H1 (cell line): ENCODE measurements at regions not wholly inside any gene's neighbourhood (a gene's known extent, or its start where the extent isn't known, plus 50 kb on each side); places are given as distances from the start of the nearest gene placed in this dataset.

ENCODE experiments used
- CTCF ChIA-PET: fragments of 300-600 bp; sonication (Branson Sonifier 250); formaldehyde crosslinking; loops from one replicate; lab custom pipeline; 2021; ENCODE audit not compliant: partially characterized antibody; lab: Charles Lee
- POLR2A ChIA-PET: fragments of 300-600 bp; sonication (Branson Sonifier 250); formaldehyde crosslinking; loops from one replicate; lab custom pipeline; 2021; ENCODE audit warnings: inconsistent platforms; ENCODE audit not compliant: partially characterized antibody; lab: Charles Lee
- DNase-seq, 2 experiments: peaks; one replicate each; pipeline versions ENCODE4 v3.0.0 to v3.0.0-alpha.2; 2010 to 2022; ENCODE audit warnings: low spot score in 2 of 2, low read depth in 1 of 2, mixed read lengths in 1 of 2
- FAIRE-seq: peaks from 2 replicates; lab custom pipeline; 2011; peaks lifted over from hg19 to GRCh38; lab: Jason Lieb, UNC
- H2AFZ ChIP-seq: 2 replicates; pipeline ENCODE4 v1.8.1; 2012; ENCODE audit warnings: low read length, inconsistent platforms
- H2AK5ac ChIP-seq: 2 replicates; pipeline ENCODE4 v1.6.1; 2013; ENCODE audit warnings: low read depth, low read length
- H2BK120ac ChIP-seq: replicated peaks from 2 replicates; pipeline ENCODE3; 2013; ENCODE audit warnings: low read depth, low read length, inconsistent platforms
- H2BK12ac ChIP-seq: 2 replicates; pipeline ENCODE4 v1.6.1; 2013; ENCODE audit warnings: low read depth, low read length
- H2BK15ac ChIP-seq: 2 replicates; pipeline ENCODE4 v1.6.1; 2013; ENCODE audit warnings: low read length
- H2BK20ac ChIP-seq: 2 replicates; pipeline ENCODE4 v1.6.1; 2013; ENCODE audit warnings: low read length
- H2BK5ac ChIP-seq: 2 replicates; pipeline ENCODE4 v1.6.1; 2013; ENCODE audit warnings: low read depth, low read length
- H3K14ac ChIP-seq: 2 replicates; pipeline ENCODE4 v1.6.1; 2013; ENCODE audit warnings: inconsistent platforms; ENCODE audit not compliant: insufficient read length
- H3K18ac ChIP-seq: 2 replicates; pipeline ENCODE4 v1.6.1; 2013; ENCODE audit warnings: low read length; ENCODE audit errors: extremely low read depth
- H3K23ac ChIP-seq: 2 replicates; pipeline ENCODE4 v1.6.1; 2013; ENCODE audit warnings: inconsistent platforms; ENCODE audit not compliant: insufficient read length
- H3K23me2 ChIP-seq: 2 replicates; pipeline ENCODE4 v1.6.1; 2013; ENCODE audit warnings: low read depth, low read length
- H3K27ac ChIP-seq: 2 replicates; pipeline ENCODE4 v1.6.1; 2011; ENCODE audit warnings: low read depth, low read length, inconsistent platforms
- H3K27me3 ChIP-seq, 4 experiments: replicated peaks in 1 of 4; 1 replicate in 1 of 4; 2 replicates in 3 of 4; pipeline versions ENCODE4 v1.6.1 to v1.8.1; 2011 to 2013; ENCODE audit warnings: low read length in 3 of 4, mild to moderate bottlenecking in 3 of 4, inconsistent platforms in 2 of 4, mixed read lengths in 2 of 4, moderate library complexity in 1 of 4; ENCODE audit not compliant: control insufficient read depth in 3 of 4, insufficient read depth in 3 of 4; ENCODE audit errors: extremely low read depth in 1 of 4
- H3K36me3 ChIP-seq, 4 experiments: 2 replicates each; pipeline versions ENCODE4 v1.6.1 to v1.8.1; 2011 to 2013; ENCODE audit warnings: mild to moderate bottlenecking in 4 of 4, low read length in 3 of 4, moderate library complexity in 2 of 4, control low read depth in 1 of 4, inconsistent platforms in 1 of 4; ENCODE audit not compliant: insufficient read depth in 4 of 4, control insufficient read depth in 2 of 4
- H3K4ac ChIP-seq: replicated peaks from 2 replicates; pipeline ENCODE3; 2013; ENCODE audit warnings: low read length, low read depth, mixed read lengths, inconsistent platforms; ENCODE audit not compliant: insufficient read length
- H3K4me1 ChIP-seq, 4 experiments: replicated peaks in 1 of 4; 1 replicate in 1 of 4; 2 replicates in 3 of 4; pipeline versions ENCODE4 v1.6.1 to v1.8.1; 2011 to 2013; ENCODE audit warnings: low read length in 3 of 4, inconsistent platforms in 2 of 4, mixed read lengths in 1 of 4; ENCODE audit not compliant: insufficient read depth in 4 of 4, control insufficient read depth in 3 of 4
- H3K4me2 ChIP-seq, 2 experiments: 2 replicates each; pipeline versions ENCODE4 v1.6.1 to v1.8.1; 2011 to 2013; ENCODE audit warnings: low read depth in 2 of 2, low read length in 2 of 2, control low read depth in 1 of 2, inconsistent platforms in 1 of 2, mild to moderate bottlenecking in 1 of 2; ENCODE audit not compliant: insufficient read depth in 1 of 2
- H3K4me3 ChIP-seq, 4 experiments: fragments of 200-600, 300-600 bp in 1 of 4; sonication (generic), shearing (Covaris generic), sonication (Bioruptor Twin) in 1 of 4; 2 replicates each; pipeline versions ENCODE4 v1.5.1 to v1.8.1; 2011 to 2016; ENCODE audit warnings: low read length in 4 of 4, low read depth in 3 of 4, control low read depth in 2 of 4, inconsistent platforms in 2 of 4, mild to moderate bottlenecking in 2 of 4, mixed read lengths in 1 of 4, moderate library complexity in 1 of 4; ENCODE audit not compliant: insufficient read depth in 2 of 4; ENCODE audit errors: extremely low read depth in 1 of 4
- H3K56ac ChIP-seq: replicated peaks from 2 replicates; pipeline ENCODE3; 2013; ENCODE audit warnings: low read depth, mild to moderate bottlenecking, mixed read lengths, low read length, inconsistent platforms; ENCODE audit not compliant: insufficient read length
- H3K79me1 ChIP-seq: 2 replicates; pipeline ENCODE4 v1.6.1; 2013; ENCODE audit warnings: low read depth, low read length, control low read depth
- H3K79me2 ChIP-seq, 2 experiments: 2 replicates each; pipeline versions ENCODE4 v1.6.1 to v1.8.1; 2012 to 2013; ENCODE audit warnings: low read length in 2 of 2, mild to moderate bottlenecking in 2 of 2, inconsistent platforms in 1 of 2; ENCODE audit not compliant: insufficient read depth in 2 of 2, control insufficient read depth in 1 of 2
- H3K9ac ChIP-seq, 4 experiments: replicated peaks in 1 of 4; 1 replicate in 1 of 4; 2 replicates in 3 of 4; pipeline versions ENCODE4 v1.6.1 to v1.8.1; 2011 to 2013; ENCODE audit warnings: low read depth in 3 of 4, low read length in 3 of 4, control low read depth in 2 of 4, mild to moderate bottlenecking in 2 of 4, moderate library complexity in 2 of 4, inconsistent platforms in 1 of 4; ENCODE audit errors: extremely low read depth in 1 of 4
- H3K9me3 ChIP-seq, 2 experiments: 2 replicates each; pipeline versions ENCODE4 v1.6.1 to v1.8.1; 2012 to 2013; ENCODE audit warnings: mild to moderate bottlenecking in 2 of 2, moderate library complexity in 2 of 2, control low read depth in 1 of 2, inconsistent platforms in 1 of 2, low read depth in 1 of 2, low read length in 1 of 2, mixed read lengths in 1 of 2; ENCODE audit not compliant: insufficient read depth in 2 of 2
- H4K20me1 ChIP-seq, 2 experiments: replicated peaks in 1 of 2; 2 replicates each; pipeline versions ENCODE3 to v1.8.1; 2011 to 2013; ENCODE audit warnings: inconsistent platforms in 2 of 2, low read length in 2 of 2, mild to moderate bottlenecking in 1 of 2; ENCODE audit not compliant: insufficient read depth in 2 of 2, control insufficient read depth in 1 of 2
- H4K5ac ChIP-seq: 2 replicates; pipeline ENCODE4 v1.6.1; 2013; ENCODE audit warnings: low read length, low read depth, mixed read lengths, inconsistent platforms; ENCODE audit not compliant: insufficient read length
- H4K8ac ChIP-seq: 2 replicates; pipeline ENCODE4 v1.8.0; 2013; ENCODE audit warnings: mild to moderate bottlenecking, moderate library complexity, low read length, inconsistent platforms; ENCODE audit not compliant: insufficient read depth; ENCODE audit errors: extremely low read depth
- H4K91ac ChIP-seq: replicated peaks from 2 replicates; pipeline ENCODE3; 2013; ENCODE audit warnings: low read length, mixed read lengths, inconsistent platforms; ENCODE audit not compliant: insufficient read length
- ASH2L ChIP-seq: fragments of 200-600, 300-600 bp; sonication (generic); IDR thresholded peaks from one replicate; pipeline ENCODE4 v1.7.1; 2017; ENCODE audit warnings: low read length
- CBX8 ChIP-seq: fragments of 300-800, 300-1000 bp; sonication (generic); IDR thresholded peaks from 2 replicates; pipeline ENCODE4 v1.7.1; 2016; ENCODE audit warnings: low read depth, low read length, borderline replicate concordance
- CEBPB ChIP-seq: IDR thresholded peaks from 2 replicates; pipeline ENCODE4 v1.6.1; 2012; ENCODE audit warnings: low read depth, low read length
- CREB1 ChIP-seq: IDR thresholded peaks from 2 replicates; pipeline ENCODE4 v1.6.1; 2012; ENCODE audit warnings: inconsistent platforms
- EGR1 ChIP-seq: IDR thresholded peaks from 2 replicates; pipeline ENCODE4 v1.6.1; 2011; ENCODE audit warnings: low read depth, low read length, borderline replicate concordance
- KDM5A ChIP-seq: fragments of 200-600 bp; IDR thresholded peaks from 2 replicates; pipeline ENCODE4 v1.7.1; 2012; ENCODE audit warnings: mild to moderate bottlenecking, low read length, inconsistent platforms, mixed read lengths
- POLR2A ChIP-seq, 2 experiments: IDR thresholded peaks; 1 replicate in 1 of 2; 2 replicates in 1 of 2; pipeline ENCODE4 v1.6.1; 2011; ENCODE audit warnings: low read depth in 2 of 2, low read length in 2 of 2, mild to moderate bottlenecking in 2 of 2; ENCODE audit errors: control extremely low read depth in 1 of 2
- SP4 ChIP-seq: IDR thresholded peaks from 2 replicates; pipeline ENCODE4 v1.6.1; 2012; ENCODE audit warnings: low read length, inconsistent platforms
- TEAD4 ChIP-seq: IDR thresholded peaks from 2 replicates; pipeline ENCODE4 v1.6.1; 2012; ENCODE audit warnings: low read depth, low read length, inconsistent platforms, mixed read lengths
- YY1 ChIP-seq: IDR thresholded peaks from 2 replicates; pipeline ENCODE4 v1.6.1; 2011; ENCODE audit warnings: low read depth, mild to moderate bottlenecking, low read length
- WGBS, 2 experiments: shearing (Covaris generic) in 1 of 2; methylation state at CpG; one replicate each; pipeline versions ENCODE4 v1.1.6 to v1.1.7; 2013 to 2015; ENCODE audit warnings: low lambda C conversion rate in 2 of 2, mixed read lengths in 2 of 2, inconsistent platforms in 1 of 2, low coverage in 1 of 2, missing lambda C conversion rate in 1 of 2; ENCODE audit not compliant: insufficient replicate concordance in 2 of 2, insufficient coverage in 1 of 2, insufficient read length in 1 of 2; ENCODE audit errors: extremely low coverage in 1 of 2, missing lambda C conversion rate in 1 of 2; 5-methylcytosine and 5-hydroxymethylcytosine counted together

DNA sequence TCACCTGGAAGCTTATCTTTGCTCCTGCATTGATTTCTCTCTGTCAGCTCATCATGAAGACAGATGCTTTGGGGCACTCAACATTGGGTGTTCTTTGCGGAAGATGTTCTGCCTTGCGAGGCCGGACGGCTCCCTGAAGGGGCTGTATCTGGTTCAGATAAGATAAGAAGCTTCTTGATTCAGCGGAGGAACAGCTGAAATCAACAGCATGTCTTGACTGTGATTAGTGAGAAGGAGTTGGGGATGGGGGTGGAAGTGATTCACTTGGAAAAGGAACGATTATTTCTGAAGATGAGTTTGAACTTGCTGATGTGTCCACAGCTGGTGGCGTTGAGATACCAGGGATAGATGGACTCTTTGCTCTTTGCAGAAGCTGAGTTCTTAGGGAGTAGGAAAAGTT, 126.9 kb upstream of the WSCD1 start:
- no peak overlapping the region for H2BK12ac ChIP-seq
- H3K14ac ChIP-seq = no peak overlapping the region
- H4K20me1 ChIP-seq = no peaks in the 10 kb centered on the region
- H2BK15ac ChIP-seq = no peak overlapping the region
- H4K91ac ChIP-seq = no peak overlapping the region
- no peak overlapping the region for H3K4ac ChIP-seq
- no peak overlapping the region for H3K56ac ChIP-seq
- POLR2A ChIA-PET = interaction anchor here (0.6 kb wide), 1 partner anchor 244 kb away, joined by 4 read pairs; no protein-coding TSS in a partner anchor
- H3K79me2 ChIP-seq = no peaks in the 10 kb centered on the region
- H2AFZ ChIP-seq = peak overlapping the region; percentile 84; the same call in 1 of the 2 replicates
- 91% methylated on average over 7 of the region's 7 CpGs; no CpG with 5 or more reads in 1 of the 2 experiments for WGBS, 2 experiments
- CTCF ChIA-PET = interaction anchor here (1.3 kb wide), 2 partner anchors 13 to 144 kb away, joined by 3 read pairs; no protein-coding TSS in a partner anchor
- no peaks in the 10 kb centered on the region for H3K23me2 ChIP-seq
- no peak overlapping the region for H4K5ac ChIP-seq
- H2BK120ac ChIP-seq = no peak overlapping the region
- FAIRE-seq = no peak
- TF ChIP-seq CEBPB = no peak
- no peak for TF ChIP-seq ASH2L
- TF ChIP-seq YY1 = no peak
- no peak for TF ChIP-seq TEAD4
- TF ChIP-seq POLR2A (IDR thresholded peaks at IDR 0.05; ENCODE audit: control extremely low read depth in 1 of 2, low read depth in 2 of 2, low read length in 2 of 2) = no peak
- no peak for TF ChIP-seq KDM5A
- no peak for TF ChIP-seq EGR1
- no peak for TF ChIP-seq CREB1
- no peak for TF ChIP-seq CBX8
- TF ChIP-seq SP4 = no peak
- H3K9ac ChIP-seq = no peak overlapping the region
- no peak overlapping the region for H3K27ac ChIP-seq
- H3K36me3 ChIP-seq = no peaks in the 10 kb centered on the region
- no peaks in the 10 kb centered on the region; a peak in 1 of 7 replicates for H3K27me3 ChIP-seq
- no peak overlapping the region for H2AK5ac ChIP-seq
- H3K4me2 ChIP-seq = no peak overlapping the region
- no peak overlapping the region for H4K8ac ChIP-seq
- H3K4me3 ChIP-seq = no peak overlapping the region
- H3K4me1 ChIP-seq = peaks cover 0 to 4% (median 0%) of the 10 kb centered on the region in 4 experiments; a peak in 2 of 7 replicates
- H3K9me3 ChIP-seq = peaks cover 3 to 6% of the 10 kb centered on the region in 2 experiments; a peak in 2 of 4 replicates
- no peak for DNase-seq
- no peaks in the 10 kb centered on the region for H3K79me1 ChIP-seq
- no peak overlapping the region for H3K18ac ChIP-seq
- H2BK20ac ChIP-seq = no peak overlapping the region
- no peak overlapping the region for H2BK5ac ChIP-seq
- H3K23ac ChIP-seq = no peak overlapping the region
